Keratinocyte (primary cell): ENCODE measurements at regions not wholly inside any gene's neighbourhood (a gene's known extent, or its start where the extent isn't known, plus 50 kb on each side); places are given as distances from the start of the nearest gene placed in this dataset.

ENCODE experiments used
- EZH2 ChIP-seq: IDR thresholded peaks from one replicate; pipeline ENCODE4 v1.6.1; 2012; ENCODE audit warnings: inconsistent platforms, mild to moderate bottlenecking, low read length, moderate library complexity
- TF ChIP-seq, protein P1 (sequence below), 3 experiments: IDR thresholded peaks in 1 of 3; conservative IDR thresholded peaks in 1 of 3; optimal IDR thresholded peaks in 1 of 3; 2 replicates in 2 of 3; 3 replicates in 1 of 3; pipeline versions ENCODE3 to v1.5.1; 2011; ENCODE audit warnings: low read length in 3 of 3, mild to moderate bottlenecking in 3 of 3, moderate library complexity in 2 of 3, control low read depth in 1 of 3, inconsistent platforms in 1 of 3; ENCODE audit not compliant: insufficient read depth in 2 of 3; ENCODE audit errors: extremely low read depth in 1 of 3

DNA sequence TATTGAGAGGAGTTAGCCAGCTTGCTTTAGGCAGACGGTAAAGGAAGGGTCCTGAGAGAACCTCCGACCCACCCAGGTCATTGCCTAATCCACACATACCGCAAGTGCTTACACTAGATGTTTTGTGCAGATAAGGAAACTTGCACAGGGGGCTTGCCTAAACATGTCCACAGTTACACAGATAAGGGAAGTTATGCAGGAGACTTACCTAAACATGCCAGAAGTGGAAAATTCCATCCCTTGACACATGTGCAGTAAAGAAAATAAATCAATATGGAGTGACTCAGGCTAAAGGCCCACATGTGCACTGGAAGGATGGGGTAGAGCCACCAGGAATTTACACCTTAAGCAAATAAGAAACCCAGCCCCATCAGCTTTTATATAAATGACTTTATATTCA lies 232.8 kb upstream of the HDX start:
- TF ChIP-seq, protein P1, sequence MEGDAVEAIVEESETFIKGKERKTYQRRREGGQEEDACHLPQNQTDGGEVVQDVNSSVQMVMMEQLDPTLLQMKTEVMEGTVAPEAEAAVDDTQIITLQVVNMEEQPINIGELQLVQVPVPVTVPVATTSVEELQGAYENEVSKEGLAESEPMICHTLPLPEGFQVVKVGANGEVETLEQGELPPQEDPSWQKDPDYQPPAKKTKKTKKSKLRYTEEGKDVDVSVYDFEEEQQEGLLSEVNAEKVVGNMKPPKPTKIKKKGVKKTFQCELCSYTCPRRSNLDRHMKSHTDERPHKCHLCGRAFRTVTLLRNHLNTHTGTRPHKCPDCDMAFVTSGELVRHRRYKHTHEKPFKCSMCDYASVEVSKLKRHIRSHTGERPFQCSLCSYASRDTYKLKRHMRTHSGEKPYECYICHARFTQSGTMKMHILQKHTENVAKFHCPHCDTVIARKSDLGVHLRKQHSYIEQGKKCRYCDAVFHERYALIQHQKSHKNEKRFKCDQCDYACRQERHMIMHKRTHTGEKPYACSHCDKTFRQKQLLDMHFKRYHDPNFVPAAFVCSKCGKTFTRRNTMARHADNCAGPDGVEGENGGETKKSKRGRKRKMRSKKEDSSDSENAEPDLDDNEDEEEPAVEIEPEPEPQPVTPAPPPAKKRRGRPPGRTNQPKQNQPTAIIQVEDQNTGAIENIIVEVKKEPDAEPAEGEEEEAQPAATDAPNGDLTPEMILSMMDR (optimal IDR thresholded peaks at IDR 0.05 in 1 of 3, IDR thresholded peaks at IDR 0.05 in 1 of 3, conservative IDR thresholded peaks at IDR 0.05 in 1 of 3; ENCODE audit: extremely low read depth in 1 of 3, insufficient read depth in 2 of 3, low read length in 3 of 3) = no peak
- no peak for TF ChIP-seq EZH2
